GM12878 (cell line): ENCODE measurements at regions not wholly inside any gene's neighbourhood (a gene's known extent, or its start where the extent isn't known, plus 50 kb on each side); places are given as distances from the start of the nearest gene placed in this dataset.

Experiments
- ATAC-seq: fragments of 200-7000 bp; cut with Tn5 transposase; 3 replicates; pipeline ENCODE4 v1.9.1; 2020; ENCODE audit warnings: mild to moderate bottlenecking, moderate library complexity
- BruUV-seq: library from RNA; stranded (reverse); fragments of 400-500 nt; replicated peaks from 2 replicates; lab custom pipeline; 2021; lab: Mats Ljungman, UMichigan
- CTCF ChIA-PET: fragments of 300-600 bp; sonication (Branson Sonifier 250); formaldehyde crosslinking; extraction: SDS; loops from one replicate; lab custom pipeline; 2021; ENCODE audit warnings: inconsistent platforms; lab: Yijun Ruan, JAX
- POLR2A ChIA-PET: fragments of 350-600 bp; formaldehyde crosslinking; extraction: SDS; loops from one replicate; lab custom pipeline; 2021; ENCODE audit warnings: inconsistent platforms; lab: Charles Lee
- RAD21 ChIA-PET: fragments of 300-600 bp; sonication (Branson Sonifier 250); formaldehyde crosslinking; loops from one replicate; lab custom pipeline; 2023; ENCODE audit warnings: antibody characterized with exemption; ENCODE audit not compliant: unreplicated experiment; lab: Charles Lee
- SMC1A ChIA-PET: fragments of 300-600 bp; sonication (Branson Sonifier 250); formaldehyde crosslinking; loops from one replicate; lab custom pipeline; 2023; ENCODE audit not compliant: unreplicated experiment, uncharacterized antibody; lab: Charles Lee
- DNase-seq: peaks from one replicate; pipeline ENCODE4 v3.0.0-alpha.2; 2011; ENCODE audit warnings: low read depth, low spot score
- FAIRE-seq: peaks from 3 replicates; lab custom pipeline; 2011; peaks lifted over from hg19 to GRCh38; lab: Jason Lieb, UNC
- H2AFZ ChIP-seq: 2 replicates; pipeline ENCODE4 v1.6.0; 2011; ENCODE audit warnings: low read depth, low read length, control low read depth; ENCODE audit not compliant: control insufficient read depth
- H3K27ac ChIP-seq: 2 replicates; pipeline ENCODE4 v1.5.1; 2011; ENCODE audit warnings: control low read depth; ENCODE audit not compliant: control insufficient read depth, insufficient read depth
- H3K27me3 ChIP-seq, 2 experiments: replicated peaks in 1 of 2; 2 replicates each; pipeline versions ENCODE4 v1.6.0 to v1.6.1; 2011; ENCODE audit warnings: low read length in 1 of 2; ENCODE audit not compliant: control insufficient read depth in 2 of 2, insufficient read depth in 2 of 2
- H3K36me3 ChIP-seq, 2 experiments: 2 replicates each; pipeline ENCODE4 v1.5.1; 2011; ENCODE audit warnings: low read length in 1 of 2; ENCODE audit not compliant: control insufficient read depth in 2 of 2, insufficient read depth in 2 of 2
- H3K4me1 ChIP-seq: 2 replicates; pipeline ENCODE4 v1.6.1; 2011; ENCODE audit warnings: mild to moderate bottlenecking, low read length, moderate library complexity, mixed read lengths; ENCODE audit not compliant: control insufficient read depth, insufficient read depth
- H3K4me2 ChIP-seq: 2 replicates; pipeline ENCODE4 v1.6.0; 2011; ENCODE audit warnings: control low read depth; ENCODE audit not compliant: control insufficient read depth, insufficient read depth
- H3K4me3 ChIP-seq: fragments of 200-600 bp; sonication (generic); 2 replicates; pipeline ENCODE4 v1.5.1; 2016
- H3K79me2 ChIP-seq: 2 replicates; pipeline ENCODE4 v1.6.0; 2011; ENCODE audit warnings: low read length; ENCODE audit not compliant: control insufficient read depth, insufficient read depth
- H3K9ac ChIP-seq: 2 replicates; pipeline ENCODE4 v1.8.0; 2011; ENCODE audit warnings: low read length, control low read depth, mixed read lengths; ENCODE audit not compliant: control insufficient read depth, insufficient read depth
- H3K9me3 ChIP-seq: replicated peaks from 3 replicates; pipeline ENCODE4 v1.5.1; 2011; ENCODE audit warnings: mild to moderate bottlenecking, low read length; ENCODE audit not compliant: control insufficient read depth, insufficient read depth
- H4K20me1 ChIP-seq: 2 replicates; pipeline ENCODE4 v1.6.0; 2011; ENCODE audit not compliant: control insufficient read depth, insufficient read depth
- BACH1 ChIP-seq: fragments of 450-650 bp; IDR thresholded peaks from 2 replicates; pipeline ENCODE4 v1.6.1; 2017; ENCODE audit warnings: mild to moderate bottlenecking, borderline replicate concordance
- CEBPB ChIP-seq, 2 experiments: fragments of 150-350 bp in 1 of 2; IDR thresholded peaks; 2 replicates each; pipeline ENCODE4 v1.6.1; 2012 to 2014; ENCODE audit warnings: low read depth in 2 of 2, low read length in 2 of 2, borderline replicate concordance in 1 of 2, inconsistent platforms in 1 of 2
- EGR1 ChIP-seq, 2 experiments: IDR thresholded peaks; 1 replicate in 1 of 2; 2 replicates in 1 of 2; pipeline ENCODE4 v1.6.1; 2011 to 2012; ENCODE audit warnings: low read depth in 2 of 2, low read length in 2 of 2, borderline replicate concordance in 1 of 2, mild to moderate bottlenecking in 1 of 2, moderate library complexity in 1 of 2
- EP300 ChIP-seq, 2 experiments: fragments of 150-350 bp in 1 of 2; IDR thresholded peaks; 2 replicates each; pipeline ENCODE4 v1.6.1; 2011 to 2012; ENCODE audit warnings: low read depth in 2 of 2, low read length in 2 of 2, borderline replicate concordance in 1 of 2, improper control_type of control experiment in 1 of 2, inconsistent platforms in 1 of 2; ENCODE audit not compliant: control insufficient read depth in 1 of 2
- HDAC2 ChIP-seq: fragments of 200-600 bp; sonication (generic); IDR thresholded peaks from 2 replicates; pipeline ENCODE4 v1.6.1; 2017
- JUND ChIP-seq: IDR thresholded peaks from 2 replicates; pipeline ENCODE4 v1.6.1; 2012; ENCODE audit warnings: low read depth, mild to moderate bottlenecking, low read length, improper control_type of control experiment, moderate library complexity
- NR2C2 ChIP-seq: IDR thresholded peaks from 2 replicates; pipeline ENCODE4 v1.6.1; 2011; ENCODE audit warnings: borderline replicate concordance, low read depth; ENCODE audit not compliant: control insufficient read depth, insufficient read length
- NRF1 ChIP-seq: conservative IDR thresholded peaks from 2 replicates; pipeline ENCODE4 v1.6.1; 2011; ENCODE audit warnings: mild to moderate bottlenecking, low read depth, low read length, improper control_type of control experiment
- POLR2A ChIP-seq: IDR thresholded peaks from 2 replicates; pipeline ENCODE4 v1.6.1; 2011; ENCODE audit warnings: low read depth, mild to moderate bottlenecking, low read length
- RB1 ChIP-seq: fragments of 450-650 bp; formaldehyde crosslinking; IDR thresholded peaks from 2 replicates; pipeline ENCODE4 v1.6.1; 2017; ENCODE audit warnings: mild to moderate bottlenecking, borderline replicate concordance
- SP1 ChIP-seq: IDR thresholded peaks from one replicate; pipeline ENCODE4 v1.6.1; 2011; ENCODE audit warnings: low read depth, low read length
- SREBF2 ChIP-seq: IDR thresholded peaks from 2 replicates; pipeline ENCODE4 v1.6.1; 2012; ENCODE audit warnings: mild to moderate bottlenecking, low read length
- ZNF274 ChIP-seq: IDR thresholded peaks from one replicate; pipeline ENCODE4 v1.8.0; 2011; ENCODE audit not compliant: insufficient read length, insufficient read depth
- ZNF384 ChIP-seq: IDR thresholded peaks from 2 replicates; pipeline ENCODE4 v1.6.1; 2012; ENCODE audit warnings: low read depth, mild to moderate bottlenecking, low read length, improper control_type of control experiment, borderline replicate concordance
- WGBS: methylation state at CpG from one replicate; pipeline ENCODE4 v1.1.6; 2016; ENCODE audit warnings: low lambda C conversion rate; ENCODE audit not compliant: insufficient replicate concordance, insufficient coverage; ENCODE audit errors: missing lambda C conversion rate; 5-methylcytosine and 5-hydroxymethylcytosine counted together
- in situ Hi-C: fragments of 300-500 bp; cut with MboI; formaldehyde crosslinking; loops from 9 replicates; pipeline ENCODE4 v1.14.3; 2018; ENCODE audit warnings: mixed read lengths
- intact Hi-C: fragments of 100-400 bp; cut with micrococcal nuclease; formaldehyde crosslinking; loops from one replicate; pipeline ENCODE4 v1.14.2; 2022; ENCODE audit not compliant: unreplicated experiment
- TF ChIP-seq, protein P1 (sequence below): IDR thresholded peaks from 2 replicates; pipeline ENCODE4 v1.6.1; 2011; ENCODE audit warnings: mild to moderate bottlenecking, low read depth, low read length, moderate library complexity; ENCODE audit not compliant: insufficient replicate concordance
- TF ChIP-seq, protein P2 (sequence below): IDR thresholded peaks from 2 replicates; pipeline ENCODE4 v1.6.1; 2012; ENCODE audit warnings: low read depth, low read length, improper control_type of control experiment
- TF ChIP-seq, protein P3 (sequence below): fragments of 450-650 bp; formaldehyde crosslinking; IDR thresholded peaks from 2 replicates; pipeline ENCODE4 v1.5.0; 2022; ENCODE audit warnings: mild to moderate bottlenecking, missing genetic modification characterization

GRCh38 chr7:25944777-25945515 lies 207.1 kb upstream of the NFE2L3 start:
- H3K4me3 ChIP-seq: no peak overlapping the region
- no peak overlapping the region for H3K27ac ChIP-seq
- ChIA-PET RAD21 (interaction anchor here (2.6 kb wide), 2 partner anchors 22 to 52 kb away, joined by 7 to 9 read pairs; no protein-coding TSS in a partner anchor), POLR2A (no interaction called here), SMC1A (interaction anchor here (1.5 kb wide), 1 partner anchor 22 kb away, joined by 3 read pairs; no protein-coding TSS in a partner anchor), CTCF (interaction anchor here (1.3 to 6.8 kb wide), 2 partner anchors 9 to 50 kb away, joined by 3 to 60 read pairs; no protein-coding TSS in a partner anchor)
- intact Hi-C loops (loop anchor here (5.0 kb wide), 1 partner anchor 207 kb away; the partner anchor contains the start of gene NFE2L3), in situ Hi-C loops (no loop called here)
- H3K79me2 ChIP-seq: peaks cover 21% of the 10 kb centered on the region
- no peak for TF ChIP-seq EGR1 (IDR thresholded peaks at IDR 0.05; ENCODE audit: borderline replicate concordance in 1 of 2, low read depth in 2 of 2, low read length in 2 of 2)
- TF ChIP-seq POLR2A: no peak
- TF ChIP-seq CEBPB (IDR thresholded peaks at IDR 0.05; ENCODE audit: borderline replicate concordance in 1 of 2, low read depth in 2 of 2, low read length in 2 of 2): no peak
- TF ChIP-seq ZNF274: no peak
- no peak for TF ChIP-seq RB1
- TF ChIP-seq, protein P1, sequence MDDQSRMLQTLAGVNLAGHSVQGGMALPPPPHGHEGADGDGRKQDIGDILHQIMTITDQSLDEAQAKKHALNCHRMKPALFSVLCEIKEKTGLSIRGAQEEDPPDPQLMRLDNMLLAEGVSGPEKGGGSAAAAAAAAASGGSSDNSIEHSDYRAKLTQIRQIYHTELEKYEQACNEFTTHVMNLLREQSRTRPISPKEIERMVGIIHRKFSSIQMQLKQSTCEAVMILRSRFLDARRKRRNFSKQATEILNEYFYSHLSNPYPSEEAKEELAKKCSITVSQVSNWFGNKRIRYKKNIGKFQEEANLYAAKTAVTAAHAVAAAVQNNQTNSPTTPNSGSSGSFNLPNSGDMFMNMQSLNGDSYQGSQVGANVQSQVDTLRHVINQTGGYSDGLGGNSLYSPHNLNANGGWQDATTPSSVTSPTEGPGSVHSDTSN: no peak
- TF ChIP-seq, protein P2, sequence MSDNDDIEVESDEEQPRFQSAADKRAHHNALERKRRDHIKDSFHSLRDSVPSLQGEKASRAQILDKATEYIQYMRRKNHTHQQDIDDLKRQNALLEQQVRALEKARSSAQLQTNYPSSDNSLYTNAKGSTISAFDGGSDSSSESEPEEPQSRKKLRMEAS: no peak
- no peak for TF ChIP-seq SP1
- TF ChIP-seq BACH1: no peak
- TF ChIP-seq, protein P3, sequence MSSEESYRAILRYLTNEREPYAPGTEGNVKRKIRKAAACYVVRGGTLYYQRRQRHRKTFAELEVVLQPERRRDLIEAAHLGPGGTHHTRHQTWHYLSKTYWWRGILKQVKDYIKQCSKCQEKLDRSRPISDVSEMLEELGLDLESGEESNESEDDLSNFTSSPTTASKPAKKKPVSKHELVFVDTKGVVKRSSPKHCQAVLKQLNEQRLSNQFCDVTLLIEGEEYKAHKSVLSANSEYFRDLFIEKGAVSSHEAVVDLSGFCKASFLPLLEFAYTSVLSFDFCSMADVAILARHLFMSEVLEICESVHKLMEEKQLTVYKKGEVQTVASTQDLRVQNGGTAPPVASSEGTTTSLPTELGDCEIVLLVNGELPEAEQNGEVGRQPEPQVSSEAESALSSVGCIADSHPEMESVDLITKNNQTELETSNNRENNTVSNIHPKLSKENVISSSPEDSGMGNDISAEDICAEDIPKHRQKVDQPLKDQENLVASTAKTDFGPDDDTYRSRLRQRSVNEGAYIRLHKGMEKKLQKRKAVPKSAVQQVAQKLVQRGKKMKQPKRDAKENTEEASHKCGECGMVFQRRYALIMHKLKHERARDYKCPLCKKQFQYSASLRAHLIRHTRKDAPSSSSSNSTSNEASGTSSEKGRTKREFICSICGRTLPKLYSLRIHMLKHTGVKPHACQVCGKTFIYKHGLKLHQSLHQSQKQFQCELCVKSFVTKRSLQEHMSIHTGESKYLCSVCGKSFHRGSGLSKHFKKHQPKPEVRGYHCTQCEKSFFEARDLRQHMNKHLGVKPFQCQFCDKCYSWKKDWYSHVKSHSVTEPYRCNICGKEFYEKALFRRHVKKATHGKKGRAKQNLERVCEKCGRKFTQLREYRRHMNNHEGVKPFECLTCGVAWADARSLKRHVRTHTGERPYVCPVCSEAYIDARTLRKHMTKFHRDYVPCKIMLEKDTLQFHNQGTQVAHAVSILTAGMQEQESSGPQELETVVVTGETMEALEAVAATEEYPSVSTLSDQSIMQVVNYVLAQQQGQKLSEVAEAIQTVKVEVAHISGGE (CRISPR knock-in tag): no peak
- TF ChIP-seq NRF1: no peak
- no peak for TF ChIP-seq JUND
- TF ChIP-seq HDAC2: no peak
- TF ChIP-seq ZNF384: no peak
- TF ChIP-seq SREBF2: no peak
- no peak for TF ChIP-seq NR2C2
- TF ChIP-seq EP300 (IDR thresholded peaks at IDR 0.05; ENCODE audit: borderline replicate concordance in 1 of 2, control insufficient read depth in 1 of 2, low read depth in 2 of 2, low read length in 2 of 2): no peak
- BruUV-seq: no TSS peak
- no peak overlapping the region for H3K9ac ChIP-seq
- H3K9me3 ChIP-seq: no peaks in the 10 kb centered on the region; the same call in 2 of the 3 replicates
- peaks cover 21% of the 10 kb centered on the region for H3K4me1 ChIP-seq
- no peak overlapping the region for H2AFZ ChIP-seq
- 87% methylated on average over 8 of the region's 8 CpGs for WGBS
- no peaks in the 10 kb centered on the region for H4K20me1 ChIP-seq
- no peaks in the 10 kb centered on the region for H3K27me3 ChIP-seq
- FAIRE-seq: no peak
- H3K36me3 ChIP-seq: no peaks in the 10 kb centered on the region
- H3K4me2 ChIP-seq: no peak overlapping the region
- no peak for DNase-seq
- no peak for ATAC-seq
